Hepatocyte (in vitro differentiated cells): ENCODE measurements at regions not wholly inside any gene's neighbourhood (a gene's known extent, or its start where the extent isn't known, plus 50 kb on each side); places are given as distances from the start of the nearest gene placed in this dataset.

Source experiments
- CTCF ChIP-seq: fragments of 200-600 bp; sonication (generic); IDR thresholded peaks from 2 replicates; pipeline ENCODE4 v1.5.1; 2016; ENCODE audit warnings: antibody characterized with exemption, mild to moderate bottlenecking; ENCODE audit not compliant: poor library complexity
- EZH2phosphoT487 ChIP-seq: fragments of 200-600 bp; sonication (generic); IDR thresholded peaks from one replicate; pipeline ENCODE4 v1.6.1; 2018; ENCODE audit warnings: antibody characterized with exemption, mild to moderate bottlenecking, low read depth, moderate library complexity; ENCODE audit not compliant: unreplicated experiment, severe bottlenecking

DNA sequence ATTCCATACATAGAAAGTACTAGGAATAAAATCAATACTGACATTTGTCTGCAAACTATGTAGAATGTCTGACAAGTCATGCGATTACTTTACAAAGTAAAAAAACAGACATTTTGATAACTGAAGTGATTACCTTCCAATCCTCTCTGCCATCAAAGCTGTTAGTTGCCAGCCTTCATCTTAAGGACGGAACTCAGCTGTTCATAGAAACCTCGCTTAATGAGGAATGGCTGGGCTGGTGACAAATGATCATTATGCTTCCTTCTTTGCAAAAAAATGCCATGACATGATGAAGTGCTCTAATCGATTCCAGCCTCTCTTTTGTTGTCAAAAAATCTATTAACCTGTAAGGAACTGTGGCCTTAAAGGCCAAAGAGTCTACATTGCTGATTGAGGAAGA is 1214.9 kb upstream of the IGFBP7 start:
- TF ChIP-seq EZH2phosphoT487: no peak
- TF ChIP-seq CTCF: no peak
